Astrocyte (in vitro differentiated cells and primary cell): ENCODE measurements at regions not wholly inside any gene's neighbourhood (a gene's known extent, or its start where the extent isn't known, plus 50 kb on each side); places are given as distances from the start of the nearest gene placed in this dataset.

Source experiments
- EZH2 ChIP-seq: IDR thresholded peaks from 2 replicates; pipeline ENCODE4 v1.6.1; 2012; ENCODE audit warnings: mild to moderate bottlenecking, low read length, inconsistent platforms; ENCODE audit not compliant: insufficient read depth
- TF ChIP-seq, protein P1 (sequence below): IDR thresholded peaks from 2 replicates; pipeline ENCODE4 v1.5.1; 2011; ENCODE audit warnings: low read depth, mild to moderate bottlenecking, inconsistent platforms, low read length, moderate library complexity; ENCODE audit not compliant: insufficient read depth

DNA sequence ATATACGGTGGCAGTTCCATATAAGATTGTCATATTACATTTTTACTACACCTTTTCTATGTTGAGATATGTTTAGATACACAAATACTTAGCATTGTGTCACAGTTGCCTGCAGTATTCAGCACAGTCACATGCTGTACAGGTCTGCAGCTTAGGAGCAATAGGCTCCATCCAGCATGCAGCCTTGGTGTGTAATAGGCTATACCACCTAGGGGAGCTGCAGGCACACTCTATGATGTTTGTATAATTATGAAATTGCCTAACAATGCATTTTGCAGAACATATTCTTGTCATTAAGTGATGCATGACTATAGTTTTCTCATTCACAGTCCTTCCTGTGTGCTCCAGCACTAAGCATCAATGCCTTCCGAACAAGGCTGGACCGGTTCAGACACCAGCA, 133.4 kb downstream of the NDUFA10 start:
- TF ChIP-seq, protein P1, sequence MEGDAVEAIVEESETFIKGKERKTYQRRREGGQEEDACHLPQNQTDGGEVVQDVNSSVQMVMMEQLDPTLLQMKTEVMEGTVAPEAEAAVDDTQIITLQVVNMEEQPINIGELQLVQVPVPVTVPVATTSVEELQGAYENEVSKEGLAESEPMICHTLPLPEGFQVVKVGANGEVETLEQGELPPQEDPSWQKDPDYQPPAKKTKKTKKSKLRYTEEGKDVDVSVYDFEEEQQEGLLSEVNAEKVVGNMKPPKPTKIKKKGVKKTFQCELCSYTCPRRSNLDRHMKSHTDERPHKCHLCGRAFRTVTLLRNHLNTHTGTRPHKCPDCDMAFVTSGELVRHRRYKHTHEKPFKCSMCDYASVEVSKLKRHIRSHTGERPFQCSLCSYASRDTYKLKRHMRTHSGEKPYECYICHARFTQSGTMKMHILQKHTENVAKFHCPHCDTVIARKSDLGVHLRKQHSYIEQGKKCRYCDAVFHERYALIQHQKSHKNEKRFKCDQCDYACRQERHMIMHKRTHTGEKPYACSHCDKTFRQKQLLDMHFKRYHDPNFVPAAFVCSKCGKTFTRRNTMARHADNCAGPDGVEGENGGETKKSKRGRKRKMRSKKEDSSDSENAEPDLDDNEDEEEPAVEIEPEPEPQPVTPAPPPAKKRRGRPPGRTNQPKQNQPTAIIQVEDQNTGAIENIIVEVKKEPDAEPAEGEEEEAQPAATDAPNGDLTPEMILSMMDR, result no peak
- no peak for TF ChIP-seq EZH2
